ENCODE measurements at regions not wholly inside any gene's neighbourhood (a gene's known extent, or its start where the extent isn't known, plus 50 kb on each side); places are given as distances from the start of the nearest gene placed in this dataset.
A peak's percentile ranks its signal among the peaks of the same experiment; 100 is the strongest.

DNA sequence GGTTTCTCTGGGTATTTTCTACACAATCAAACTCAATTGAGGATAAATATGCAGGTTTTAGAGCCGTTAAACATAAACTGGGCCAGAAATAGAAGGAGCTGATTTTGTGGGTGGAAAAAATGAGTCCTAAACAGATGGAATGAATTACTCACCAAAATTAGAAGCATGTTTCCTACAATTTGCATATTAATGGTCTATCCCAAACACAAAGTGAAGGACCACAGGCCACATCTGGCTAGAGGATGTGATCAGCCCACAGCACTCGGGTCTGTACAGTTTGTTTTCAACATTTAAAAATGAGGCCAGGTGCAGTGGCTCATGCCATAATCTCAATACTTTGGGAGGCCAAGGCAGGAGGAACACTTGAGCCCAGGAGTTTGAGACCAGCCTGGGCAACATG is 296.3 kb downstream of the PREX1 start:
- TF ChIP-seq CTCF (IDR thresholded peaks at IDR 0.05; ENCODE audit: unreplicated experiment) = no peak
- ChIA-PET POLR2A (interaction anchor here (0.6 to 1.0 kb wide), 4 partner anchors 13 to 809 kb away, joined by 3 to 4 read pairs (median 3); no protein-coding TSS in a partner anchor), CTCF (interaction anchor here (2.6 kb wide), 1 partner anchor 89 kb away, joined by 6 read pairs; no protein-coding TSS in a partner anchor)
- no TSS peak for BruUV-seq (replicated peaks)
- Mint-ChIP-seq H3K4me3 (ENCODE audit: unreplicated experiment) (no peak overlapping the region), H3K4me1 (ENCODE audit: insufficient read depth, unreplicated experiment) (peaks cover 7% of the 10 kb centered on the region), H3K27me3 (ENCODE audit: insufficient read depth, unreplicated experiment) (peaks cover 48% of the 10 kb centered on the region), H3K9me3 (ENCODE audit: unreplicated experiment) (no peaks in the 10 kb centered on the region), H3K27ac (ENCODE audit: low read depth, unreplicated experiment) (no peak overlapping the region), H3K36me3 (ENCODE audit: insufficient read depth, unreplicated experiment) (no peaks in the 10 kb centered on the region)
- no peak for DNase-seq (ENCODE audit: unreplicated experiment)
- intact Hi-C loops (cut with micrococcal nuclease) = no loop called here

- peaks cover 53% of the 10 kb centered on the region for H3K27me3 Mint-ChIP-seq (ENCODE audit: insufficient read depth, unreplicated experiment)
- no peak for TF ChIP-seq CTCF (IDR thresholded peaks at IDR 0.05; ENCODE audit: unreplicated experiment)
- H3K9me3 Mint-ChIP-seq (ENCODE audit: unreplicated experiment) = no peaks in the 10 kb centered on the region
- peak; percentile 43 for DNase-seq (ENCODE audit: unreplicated experiment)
- no peak overlapping the region for H3K4me3 Mint-ChIP-seq (ENCODE audit: unreplicated experiment)
- H3K4me1 Mint-ChIP-seq (ENCODE audit: insufficient read depth, unreplicated experiment) = peaks cover 7% of the 10 kb centered on the region
- H3K36me3 Mint-ChIP-seq (ENCODE audit: insufficient read depth, unreplicated experiment) = no peaks in the 10 kb centered on the region
- ChIA-PET POLR2A (interaction anchor here (0.6 to 1.3 kb wide), 5 partner anchors 10 to 808 kb away, joined by 3 to 4 read pairs (median 3); no protein-coding TSS in a partner anchor), CTCF (interaction anchor here (0.6 to 2.6 kb wide), 3 partner anchors 90 to 1579 kb away, joined by 3 to 6 read pairs (median 3); no protein-coding TSS in a partner anchor)
- intact Hi-C loops (cut with micrococcal nuclease) = no loop called here
- no TSS peak for BruUV-seq (replicated peaks)
- H3K27ac Mint-ChIP-seq (ENCODE audit: low read depth, unreplicated experiment) = no peak overlapping the region
These were observed 296.8 kb downstream of the PREX1 start for GRCh38 chr20:48530957-48531356.

DNA sequence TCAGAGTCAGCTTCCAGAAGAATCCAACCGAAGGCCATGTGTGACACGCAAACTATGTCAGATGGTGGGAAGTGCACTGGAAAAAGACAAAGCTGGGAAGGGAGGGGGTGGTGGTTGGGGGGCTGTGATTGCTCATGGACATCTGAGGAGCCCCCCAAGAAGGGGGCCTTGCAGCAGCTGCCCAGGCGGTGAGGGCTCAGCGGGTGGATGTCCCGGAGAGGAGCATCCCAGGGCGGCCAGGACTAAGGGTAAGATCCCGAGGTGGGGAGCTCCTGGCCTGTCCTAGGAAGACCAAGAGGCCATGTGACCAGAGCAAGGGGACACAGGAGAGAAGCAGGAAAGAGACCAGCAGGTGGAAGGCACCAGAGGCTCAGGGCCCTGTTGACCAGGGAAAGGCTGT is 299.5 kb downstream of the PREX1 start:
- peaks cover 45% of the 10 kb centered on the region for H3K27me3 Mint-ChIP-seq (ENCODE audit: insufficient read depth, unreplicated experiment)
- BruUV-seq (replicated peaks) = no TSS peak

DNA sequence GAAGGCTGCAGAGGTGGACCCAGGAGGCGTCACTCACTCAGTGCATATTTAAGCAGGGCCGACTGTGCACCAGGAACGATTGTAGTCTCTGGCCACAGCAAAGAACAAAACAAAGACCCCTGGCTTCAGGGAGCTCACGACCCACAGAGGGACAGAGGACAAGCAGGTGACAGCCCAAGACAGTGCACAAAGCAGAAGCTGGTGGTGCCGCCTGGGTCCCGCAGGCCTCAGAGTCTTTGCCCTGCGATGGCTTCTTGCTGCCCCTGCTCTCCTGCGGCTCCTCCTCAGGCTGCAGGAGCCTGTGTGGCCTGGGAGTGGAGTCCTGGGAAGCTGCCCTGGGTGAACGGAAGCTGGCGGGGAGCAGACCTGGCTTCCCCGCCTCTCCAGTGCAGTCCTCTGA is 300.0 kb downstream of the PREX1 start:
- Mint-ChIP-seq H3K9me3 (ENCODE audit: unreplicated experiment) (no peaks in the 10 kb centered on the region), H3K27ac (ENCODE audit: low read depth, unreplicated experiment) (no peak overlapping the region), H3K36me3 (ENCODE audit: insufficient read depth, unreplicated experiment) (no peaks in the 10 kb centered on the region), H3K4me1 (ENCODE audit: insufficient read depth, unreplicated experiment) (peaks cover 7% of the 10 kb centered on the region), H3K27me3 (ENCODE audit: insufficient read depth, unreplicated experiment) (peaks cover 49% of the 10 kb centered on the region), H3K4me3 (ENCODE audit: unreplicated experiment) (no peak overlapping the region)
- DNase-seq (ENCODE audit: unreplicated experiment) = no peak
- CTCF ChIA-PET = interaction anchor here (1.5 kb wide), 1 partner anchor 93 kb away, joined by 5 read pairs; no protein-coding TSS in a partner anchor
- intact Hi-C loops (cut with micrococcal nuclease) = no loop called here
- no peak for TF ChIP-seq CTCF (IDR thresholded peaks at IDR 0.05; ENCODE audit: unreplicated experiment)
- POLR2A ChIA-PET = no interaction called here
- no TSS peak for BruUV-seq (replicated peaks)

More for the DNA sequence above, 299.5 kb downstream of the PREX1 start:
- H3K27ac Mint-ChIP-seq (ENCODE audit: low read depth, unreplicated experiment) = no peak overlapping the region
- CTCF ChIA-PET = interaction anchor here (1.5 kb wide), 1 partner anchor 92 kb away, joined by 5 read pairs; no protein-coding TSS in a partner anchor
- no peak overlapping the region for H3K4me3 Mint-ChIP-seq (ENCODE audit: unreplicated experiment)
- POLR2A ChIA-PET = no interaction called here
- TF ChIP-seq CTCF (IDR thresholded peaks at IDR 0.05; ENCODE audit: unreplicated experiment) = no peak
- H3K4me1 Mint-ChIP-seq (ENCODE audit: insufficient read depth, unreplicated experiment) = peaks cover 7% of the 10 kb centered on the region
- no peaks in the 10 kb centered on the region for H3K9me3 Mint-ChIP-seq (ENCODE audit: unreplicated experiment)
- no peak for DNase-seq (ENCODE audit: unreplicated experiment)
- intact Hi-C loops (cut with micrococcal nuclease) = no loop called here
- H3K36me3 Mint-ChIP-seq (ENCODE audit: insufficient read depth, unreplicated experiment) = no peaks in the 10 kb centered on the region

Data from MCF 10A (cell line).